ENCODE measurements at regions not wholly inside any gene's neighbourhood (a gene's known extent, or its start where the extent isn't known, plus 50 kb on each side); places are given as distances from the start of the nearest gene placed in this dataset.
"Not testable (repeated sequence)": the region's sequence is repeated elsewhere in the genome, so short reads cannot be mapped to it uniquely, and the experiment has no call there.

DNA sequence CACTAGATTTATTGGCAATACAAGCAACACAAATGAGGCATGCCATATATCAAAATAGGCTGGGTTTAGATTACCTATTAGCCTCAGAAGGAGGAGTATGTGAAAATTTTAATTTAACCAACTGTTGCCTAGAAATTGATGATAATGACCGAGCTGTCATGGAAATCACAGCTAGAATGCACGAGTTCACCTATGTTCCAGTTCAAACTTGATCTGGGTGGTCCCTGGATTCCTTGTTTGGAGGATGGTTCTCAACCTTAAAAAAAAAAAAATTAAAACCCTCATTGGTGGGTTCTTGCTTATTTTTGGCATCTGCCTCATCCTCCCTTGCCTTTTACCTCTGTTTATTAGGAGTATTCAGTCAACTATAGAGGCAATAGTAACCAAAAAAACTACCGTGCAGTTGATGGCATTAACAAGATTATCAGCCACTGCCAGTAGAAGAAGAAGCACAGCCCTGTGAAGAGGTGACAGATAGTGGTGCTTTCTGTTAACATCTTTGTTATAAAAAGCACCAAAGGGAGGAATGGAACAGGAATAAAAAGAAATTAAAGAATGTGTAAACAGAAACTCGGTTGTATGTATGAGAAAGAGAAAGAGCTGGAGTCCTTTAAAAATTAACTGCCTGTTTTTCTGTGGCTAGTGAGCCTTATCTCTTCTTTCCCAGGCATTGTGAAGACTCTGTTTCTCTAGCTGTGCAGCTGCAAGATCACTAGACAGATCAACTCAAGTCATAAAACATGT is 106.4 kb downstream of the ZNF429 start:
- DNase-seq (no peak), ATAC-seq (replicated peaks in 1 of 2) (no peak)
- Mint-ChIP-seq H3K4me3 (no peak overlapping the region), H3K27me3 (ENCODE audit: low read depth) (no peaks in the 10 kb centered on the region), H3K27ac (no peak overlapping the region), H3K9me3 (peaks cover 0 to 2% of the 10 kb centered on the region in 2 donors), H3K36me3 (ENCODE audit: insufficient read depth in 2 of 2) (no peaks in the 10 kb centered on the region), H3K4me1 (ENCODE audit: low read depth) (no peaks in the 10 kb centered on the region)

DNA sequence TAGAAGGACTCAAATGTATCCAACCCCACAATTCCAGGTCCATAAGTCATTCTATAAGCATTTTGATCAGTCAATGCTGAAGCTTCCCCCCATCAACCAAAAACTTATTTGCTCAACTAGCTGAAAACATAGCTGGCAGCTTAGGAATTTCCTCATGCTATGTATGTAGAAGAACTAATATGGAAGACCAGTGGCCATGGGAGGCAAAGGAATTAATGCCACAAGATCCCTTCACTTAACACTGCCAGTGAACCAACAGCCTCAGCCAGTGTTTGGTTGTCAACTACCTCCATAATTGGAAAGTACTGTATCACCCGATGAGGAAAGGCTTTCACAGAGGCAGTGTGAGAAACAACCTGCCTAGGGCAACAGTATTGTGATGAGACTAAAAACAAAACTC is 105.4 kb downstream of the ZNF429 start:
- ATAC-seq (replicated peaks in 1 of 2) (no peak), DNase-seq (no peak)
- H3K4me3 Mint-ChIP-seq: no peak overlapping the region
- no peaks in the 10 kb centered on the region for H3K4me1 Mint-ChIP-seq (ENCODE audit: low read depth)
- H3K27me3 Mint-ChIP-seq (ENCODE audit: low read depth): no peaks in the 10 kb centered on the region
- H3K9me3 Mint-ChIP-seq: peaks cover 0 to 2% of the 10 kb centered on the region in 2 donors
- H3K36me3 Mint-ChIP-seq (ENCODE audit: insufficient read depth in 2 of 2): no peaks in the 10 kb centered on the region
- H3K27ac Mint-ChIP-seq: no peak overlapping the region

DNA sequence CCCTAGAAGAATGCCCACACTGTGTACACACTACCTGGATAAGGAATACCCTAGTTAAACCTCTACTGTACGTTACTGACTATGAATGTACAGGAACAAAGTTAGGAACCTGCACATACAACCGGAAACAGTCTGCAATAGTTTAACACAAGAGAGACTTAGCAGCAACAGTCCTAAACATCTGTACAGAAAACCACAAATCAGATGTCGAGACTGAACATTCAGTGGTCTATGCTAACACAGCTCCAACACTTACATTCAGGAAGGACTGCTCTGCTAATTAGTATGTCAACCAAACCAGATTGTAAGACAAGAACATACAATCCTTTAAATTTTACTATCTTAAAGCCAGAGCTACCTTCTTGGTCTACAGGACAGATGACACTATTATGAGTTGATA is 104.9 kb downstream of the ZNF429 start:
- no peak for ATAC-seq (replicated peaks in 1 of 2)
- Mint-ChIP-seq H3K27ac (no peak overlapping the region), H3K4me3 (no peak overlapping the region), H3K9me3 (peaks cover 0 to 2% of the 10 kb centered on the region in 2 donors), H3K36me3 (ENCODE audit: insufficient read depth in 2 of 2) (no peaks in the 10 kb centered on the region), H3K4me1 (ENCODE audit: low read depth) (peaks cover 1% of the 10 kb centered on the region), H3K27me3 (ENCODE audit: low read depth) (no peaks in the 10 kb centered on the region)
- no peak for DNase-seq

DNA sequence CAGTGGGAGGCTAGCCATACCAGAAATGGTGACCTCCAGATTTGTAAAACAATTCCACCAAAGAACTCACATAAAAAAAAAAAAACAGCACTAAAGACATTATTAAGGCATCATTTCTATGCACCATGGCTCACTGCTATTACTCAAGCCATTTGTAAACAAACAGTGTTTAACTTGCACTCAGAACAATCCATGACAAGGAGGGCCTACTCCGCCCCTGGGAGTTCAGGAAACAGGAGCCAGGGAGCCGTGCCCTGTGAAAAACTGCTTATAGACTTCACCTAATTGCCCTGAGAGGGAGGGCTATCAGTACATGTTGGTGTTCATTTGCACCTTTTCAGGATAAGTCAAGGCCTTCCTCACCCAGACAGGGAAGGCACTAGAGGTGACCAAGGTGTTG is 103.2 kb downstream of the ZNF429 start:
- Mint-ChIP-seq H3K27ac (no peak overlapping the region), H3K27me3 (ENCODE audit: low read depth) (no peaks in the 10 kb centered on the region), H3K4me1 (ENCODE audit: low read depth) (peaks cover 19% of the 10 kb centered on the region), H3K36me3 (ENCODE audit: insufficient read depth in 2 of 2) (peaks cover 0 to 4% of the 10 kb centered on the region in 2 donors), H3K9me3 (no peaks in the 10 kb centered on the region), H3K4me3 (no peak overlapping the region)
- ATAC-seq (replicated peaks in 1 of 2) (no peak), DNase-seq (no peak)

DNA sequence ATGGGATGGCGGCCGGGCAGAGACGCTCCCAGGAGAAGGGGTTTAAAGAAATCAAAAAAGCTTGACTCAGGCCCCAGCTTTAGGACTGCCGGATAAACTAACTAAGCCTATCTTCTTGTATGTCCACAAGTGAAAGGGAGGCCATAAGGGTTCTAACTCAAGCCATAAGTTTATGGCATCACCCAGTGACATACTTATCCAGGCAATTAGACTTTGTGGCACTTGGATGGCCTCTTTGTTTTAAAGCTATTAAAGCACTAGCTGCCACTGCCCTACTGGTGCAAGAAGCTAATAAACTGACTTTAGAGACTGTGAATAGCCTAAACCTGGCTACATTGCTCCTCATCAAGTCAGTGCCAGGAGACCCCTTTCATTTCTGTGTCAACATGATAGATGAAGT is 102.0 kb downstream of the ZNF429 start:
- peaks cover 0 to 4% of the 10 kb centered on the region in 2 donors for H3K36me3 Mint-ChIP-seq (ENCODE audit: insufficient read depth in 2 of 2)
- no peak for ATAC-seq (replicated peaks in 1 of 2)
- no peak for DNase-seq

DNA sequence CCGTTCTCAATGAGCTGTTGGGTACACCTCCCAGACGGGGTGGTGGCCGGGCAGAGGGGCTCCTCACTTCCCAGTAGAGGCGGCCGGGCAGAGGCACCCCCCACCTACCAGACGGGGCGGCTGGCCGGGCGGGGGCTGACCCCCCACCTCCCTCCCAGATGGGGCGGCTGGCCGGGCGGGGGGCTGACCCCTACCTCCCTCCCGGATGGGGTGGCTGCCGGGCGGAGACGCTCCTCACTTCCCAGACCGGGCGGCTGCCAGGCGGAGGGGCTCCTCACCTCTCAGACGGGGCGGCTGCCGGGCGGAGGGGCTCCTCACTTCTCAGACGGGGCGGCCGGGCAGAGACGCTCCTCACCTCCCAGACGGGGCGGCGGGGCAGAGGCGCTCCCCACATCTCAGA is 101.6 kb downstream of the ZNF429 start:
- H3K27ac Mint-ChIP-seq; H3K36me3 Mint-ChIP-seq (ENCODE audit: insufficient read depth in 2 of 2); H3K4me3 Mint-ChIP-seq; DNase-seq; ATAC-seq (replicated peaks in 1 of 2); H3K9me3 Mint-ChIP-seq; H3K27me3 Mint-ChIP-seq (ENCODE audit: low read depth): not testable (repeated sequence)
- H3K4me1 Mint-ChIP-seq (ENCODE audit: low read depth): peaks cover 26% of the 10 kb centered on the region

More for the DNA sequence above, 102.0 kb downstream of the ZNF429 start:
- Mint-ChIP-seq H3K27me3 (ENCODE audit: low read depth) (no peaks in the 10 kb centered on the region), H3K9me3 (no peaks in the 10 kb centered on the region), H3K4me1 (ENCODE audit: low read depth) (peaks cover 26% of the 10 kb centered on the region), H3K4me3 (no peak overlapping the region), H3K27ac (no peak overlapping the region)

DNA sequence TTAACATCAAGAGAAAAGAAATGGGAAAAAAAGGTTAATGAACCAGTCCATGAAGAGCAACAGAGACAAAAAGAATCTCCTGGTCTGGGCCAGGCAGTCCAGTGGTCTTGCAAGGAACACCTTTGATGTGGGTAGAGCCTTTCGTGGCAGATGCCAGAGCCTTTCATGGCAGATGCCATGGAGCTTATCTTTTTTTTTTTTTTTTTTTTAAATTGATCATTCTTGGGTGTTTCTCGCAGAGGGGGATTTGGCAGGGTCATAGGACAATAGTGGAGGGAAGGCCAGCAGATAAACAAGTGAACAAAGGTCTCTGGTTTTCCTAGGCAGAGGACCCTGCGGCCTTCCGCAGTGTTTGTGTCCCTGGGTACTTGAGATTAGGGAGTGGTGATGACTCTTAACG is 100.9 kb downstream of the ZNF429 start:
- H3K9me3 Mint-ChIP-seq; H3K36me3 Mint-ChIP-seq (ENCODE audit: insufficient read depth in 2 of 2); H3K27me3 Mint-ChIP-seq (ENCODE audit: low read depth); H3K4me3 Mint-ChIP-seq; ATAC-seq (replicated peaks in 1 of 2); DNase-seq; H3K27ac Mint-ChIP-seq: not testable (repeated sequence)
- H3K4me1 Mint-ChIP-seq (ENCODE audit: low read depth): peaks cover 26% of the 10 kb centered on the region

DNA sequence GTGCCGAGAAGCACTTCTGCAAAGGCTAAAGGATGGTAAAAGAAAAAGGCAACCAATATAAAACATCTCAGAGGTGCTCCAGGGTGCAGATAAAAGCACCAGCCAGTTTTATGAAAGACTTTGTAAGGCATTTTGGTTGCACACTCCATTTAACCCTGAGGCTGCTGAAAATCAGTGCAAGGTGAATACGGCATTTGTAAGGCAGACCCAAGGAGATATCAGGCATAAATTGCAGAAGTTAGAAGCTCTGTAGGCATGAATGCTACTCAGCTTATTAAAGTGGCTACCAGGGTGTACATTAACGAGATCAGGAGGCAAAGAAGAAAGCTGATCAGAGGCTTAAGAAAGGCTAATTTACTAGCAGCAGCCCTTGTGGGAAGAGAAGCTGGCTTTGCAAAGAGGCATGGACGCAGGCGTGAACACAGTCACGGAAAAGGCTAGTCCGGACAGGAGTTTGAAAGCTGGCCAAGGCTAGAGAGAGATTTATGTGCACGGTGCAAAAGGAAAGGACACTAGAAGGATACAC is 99.6 kb downstream of the ZNF429 start:
- DNase-seq: no peak
- no peak for ATAC-seq (replicated peaks in 1 of 2)
- H3K27me3 Mint-ChIP-seq (ENCODE audit: low read depth): no peaks in the 10 kb centered on the region
- peaks cover 26% of the 10 kb centered on the region for H3K4me1 Mint-ChIP-seq (ENCODE audit: low read depth)
- peak overlapping the region; percentile 42 for H3K27ac Mint-ChIP-seq
- no peaks in the 10 kb centered on the region for H3K9me3 Mint-ChIP-seq
- H3K36me3 Mint-ChIP-seq (ENCODE audit: insufficient read depth in 2 of 2): peaks cover 0 to 4% of the 10 kb centered on the region in 2 donors
- H3K4me3 Mint-ChIP-seq: peak overlapping the region; percentile 89 to 94
